ENCODE measurements at regions not wholly inside any gene's neighbourhood (a gene's known extent, or its start where the extent isn't known, plus 50 kb on each side); places are given as distances from the start of the nearest gene placed in this dataset.

GRCh38 chr5:26641492-26641891 lies 396.9 kb downstream of the CDH9 start:
- H3F3A ChIP-seq (ENCODE audit: insufficient read depth, low read length) = no peaks in the 10 kb centered on the region
- no peak for DNase-seq
- H3K27me3 ChIP-seq (replicated peaks; ENCODE audit: insufficient read depth, low read length) = no peaks in the 10 kb centered on the region
- H2AFZ ChIP-seq (ENCODE audit: low read length) = no peak overlapping the region
- no peaks in the 10 kb centered on the region for H3K79me2 ChIP-seq (ENCODE audit: low read length)
- no peaks in the 10 kb centered on the region for H3K4me1 ChIP-seq (ENCODE audit: low read length)
- H3K36me3 ChIP-seq (replicated peaks; ENCODE audit: insufficient read depth, low read length) = no peaks in the 10 kb centered on the region
- no peak overlapping the region for H3K27ac ChIP-seq (ENCODE audit: low read length)
- H3K9me3 ChIP-seq (replicated peaks; ENCODE audit: insufficient read depth, low read length) = no peaks in the 10 kb centered on the region
- H3K9me2 ChIP-seq (replicated peaks; ENCODE audit: insufficient read depth, low read length) = no peaks in the 10 kb centered on the region
- H3K4me2 ChIP-seq (ENCODE audit: low read depth, low read length) = no peak overlapping the region
- H4K20me1 ChIP-seq (ENCODE audit: insufficient read depth, low read length) = no peaks in the 10 kb centered on the region
- H3K9ac ChIP-seq (ENCODE audit: low read length) = no peak overlapping the region
- no peak for TF ChIP-seq CTCF (IDR thresholded peaks at IDR 0.05; ENCODE audit: low read length)
- no peak overlapping the region for H3K4me3 ChIP-seq (ENCODE audit: low read length)

GRCh38 chr5:26625099-26625498 lies 413.3 kb downstream of the CDH9 start:
- H2AFZ ChIP-seq (ENCODE audit: low read length) = no peak overlapping the region
- TF ChIP-seq CTCF (IDR thresholded peaks at IDR 0.05; ENCODE audit: low read length) (no peak), EZH2 (optimal IDR thresholded peaks at IDR 0.05; ENCODE audit: low read depth, low read length) (no peak), EZH2phosphoT487 (IDR thresholded peaks at IDR 0.05; ENCODE audit: low read length) (no peak)
- H3K9ac ChIP-seq (ENCODE audit: low read length) = no peak overlapping the region
- no peaks in the 10 kb centered on the region for H3K9me3 ChIP-seq (replicated peaks; ENCODE audit: insufficient read depth, low read length)
- no peaks in the 10 kb centered on the region for H3K4me1 ChIP-seq (ENCODE audit: low read length)
- no peak for DNase-seq
- no peak overlapping the region for H3K27ac ChIP-seq (ENCODE audit: low read length)
- H3K4me3 ChIP-seq (ENCODE audit: low read length) = no peak overlapping the region
- H3K9me2 ChIP-seq (replicated peaks; ENCODE audit: insufficient read depth, low read length) = no peaks in the 10 kb centered on the region; the same call in 1 of the 2 replicates
- no peaks in the 10 kb centered on the region for H4K20me1 ChIP-seq (ENCODE audit: insufficient read depth, low read length)
- H3K36me3 ChIP-seq (replicated peaks; ENCODE audit: insufficient read depth, low read length) = no peaks in the 10 kb centered on the region
- no peaks in the 10 kb centered on the region for H3K27me3 ChIP-seq (replicated peaks; ENCODE audit: insufficient read depth, low read length)
- no peak overlapping the region for H3K4me2 ChIP-seq (ENCODE audit: low read depth, low read length)
- H3K79me2 ChIP-seq (ENCODE audit: low read length) = no peaks in the 10 kb centered on the region
- no peaks in the 10 kb centered on the region for H3F3A ChIP-seq (ENCODE audit: insufficient read depth, low read length)

- DNase-seq = peak; percentile 25
- Histone ChIP-seq H3K27ac (ENCODE audit: low read length) (no peak overlapping the region), H3K9me2 (replicated peaks; ENCODE audit: insufficient read depth, low read length) (no peaks in the 10 kb centered on the region; the same call in 1 of the 2 replicates), H3K4me2 (ENCODE audit: low read depth, low read length) (peak overlapping the region; percentile 53; the same call in 1 of the 2 replicates), H3K27me3 (replicated peaks; ENCODE audit: insufficient read depth, low read length) (no peaks in the 10 kb centered on the region), H3K36me3 (replicated peaks; ENCODE audit: insufficient read depth, low read length) (no peaks in the 10 kb centered on the region), H4K20me1 (ENCODE audit: insufficient read depth, low read length) (no peaks in the 10 kb centered on the region), H3K79me2 (ENCODE audit: low read length) (no peaks in the 10 kb centered on the region), H3K9ac (ENCODE audit: low read length) (no peak overlapping the region), H3K4me1 (ENCODE audit: low read length) (no peaks in the 10 kb centered on the region), H3K4me3 (ENCODE audit: low read length) (peak overlapping the region; percentile 40), H3K9me3 (replicated peaks; ENCODE audit: insufficient read depth, low read length) (no peaks in the 10 kb centered on the region), H3F3A (ENCODE audit: insufficient read depth, low read length) (no peaks in the 10 kb centered on the region), H2AFZ (ENCODE audit: low read length) (0 out of 2 replicates have a peak overlapping the region, but pooled peaks have one; percentile 2)
- TF ChIP-seq EZH2 (optimal IDR thresholded peaks at IDR 0.05; ENCODE audit: low read depth, low read length) = no peak
- TF ChIP-seq EZH2phosphoT487 (IDR thresholded peaks at IDR 0.05; ENCODE audit: low read length) = no peak
- TF ChIP-seq CTCF (IDR thresholded peaks at IDR 0.05; ENCODE audit: low read length) = no peak
Measured at GRCh38 chr5:26622947-26623346, 415.4 kb downstream of the CDH9 start.

Measured in MM.1S (cell line).